Dedifferentiated amniotic fluid mesenchymal stem cell (primary cell): ENCODE measurements at regions not wholly inside any gene's neighbourhood (a gene's known extent, or its start where the extent isn't known, plus 50 kb on each side); places are given as distances from the start of the nearest gene placed in this dataset.
"Not testable (repeated sequence)": the region's sequence is repeated elsewhere in the genome, so short reads cannot be mapped to it uniquely, and the experiment has no call there.

Source experiments
- DNase-seq: peaks from one replicate; pipeline ENCODE4 v3.0.0-alpha.2; 2016; ENCODE audit errors: extremely low spot score

DNA sequence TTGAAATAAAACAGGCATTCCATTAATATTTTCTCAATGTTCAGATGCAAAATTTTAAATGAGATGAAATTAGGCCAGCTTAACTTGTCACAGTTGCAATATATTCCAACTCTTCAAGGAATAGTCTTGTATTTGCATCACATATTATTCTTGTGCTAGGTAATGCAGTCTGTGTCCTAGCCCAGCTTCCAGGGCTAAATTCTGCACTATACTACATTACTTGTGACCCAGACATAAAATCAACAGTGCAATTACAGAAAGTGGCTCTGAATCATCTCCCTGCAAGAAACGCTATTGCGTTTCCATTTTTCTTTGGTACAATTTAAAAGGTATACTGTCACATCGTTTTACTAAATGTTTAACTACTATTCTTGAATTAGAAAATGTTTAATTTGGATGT is 399.2 kb downstream of the TENT5A start:
- no peak for DNase-seq

DNA sequence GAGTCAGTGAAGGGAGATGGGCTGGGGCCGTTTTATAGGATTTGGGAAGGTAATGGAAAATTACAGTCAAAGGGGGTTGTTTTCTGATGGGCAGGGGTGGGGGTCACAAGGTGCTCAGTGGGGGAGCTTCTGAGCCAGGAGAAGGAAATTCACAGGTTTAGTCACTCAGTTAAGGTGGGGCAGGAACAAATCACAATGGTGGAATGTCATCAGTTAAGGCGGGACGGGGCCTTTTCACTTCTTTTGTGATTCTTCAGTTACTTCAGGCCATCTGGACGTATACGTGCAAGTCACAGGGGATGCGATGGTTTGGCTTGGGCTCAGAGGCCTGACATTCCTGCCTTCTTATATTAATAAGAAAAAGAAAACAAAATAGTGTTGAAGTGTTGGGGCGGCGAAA is 408.5 kb downstream of the TENT5A start:
- DNase-seq = not testable (repeated sequence)

DNA sequence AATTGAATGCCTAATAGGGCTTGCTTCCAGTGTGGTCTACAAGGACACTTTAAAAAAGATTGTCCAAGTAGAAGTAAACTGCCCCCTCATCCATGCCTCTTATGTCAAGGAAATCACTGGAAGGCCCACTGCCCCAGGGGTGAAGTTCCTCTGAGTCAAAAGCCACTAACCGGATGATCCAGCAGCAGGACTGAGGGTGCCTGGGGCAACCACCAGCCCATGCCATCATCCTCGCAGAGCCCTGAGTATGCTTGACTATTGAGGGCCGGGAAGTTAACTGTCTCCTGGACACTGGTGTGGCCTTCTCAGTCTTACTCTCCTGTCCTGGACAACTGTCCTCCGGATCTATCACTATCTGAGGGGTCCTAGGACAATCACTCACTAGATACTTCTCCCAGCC is 411.5 kb downstream of the TENT5A start:
- DNase-seq = no peak

DNA sequence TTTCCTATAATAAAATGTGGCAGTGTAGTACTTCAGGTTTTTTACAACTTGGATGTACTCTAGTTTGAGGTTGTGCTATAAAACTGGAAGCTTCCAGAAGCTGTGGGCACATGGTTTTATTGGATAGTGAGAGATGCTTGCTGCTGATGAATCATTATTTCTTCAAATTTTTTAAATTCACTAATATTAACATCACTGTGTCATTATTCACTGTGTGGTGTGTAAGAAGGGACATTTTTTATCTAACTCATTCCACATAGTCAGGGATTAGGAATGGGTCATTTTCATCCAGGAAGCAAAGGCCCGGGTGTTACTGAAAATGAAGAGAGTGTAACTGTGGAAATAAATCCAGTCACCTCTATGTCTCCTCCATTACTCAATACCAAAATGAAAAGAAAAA is 421.0 kb downstream of the TENT5A start:
- no peak for DNase-seq

DNA sequence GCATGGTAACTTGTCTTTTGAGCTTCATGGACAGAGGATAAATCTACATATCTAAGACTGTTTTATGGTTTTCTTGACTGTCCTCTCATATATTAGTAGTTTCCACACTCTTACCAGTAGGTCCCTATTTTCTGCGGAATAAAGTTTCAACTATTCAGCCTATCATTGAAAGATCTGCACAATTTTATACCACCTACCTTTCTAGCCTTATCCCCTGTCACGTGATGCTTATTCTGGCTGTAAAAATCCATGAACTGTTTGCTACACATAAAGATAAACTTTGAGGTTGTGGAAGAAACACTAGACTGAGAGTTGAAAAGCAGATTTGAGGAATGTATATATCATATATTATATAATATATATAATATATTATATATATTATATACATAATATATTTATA is 423.8 kb downstream of the TENT5A start:
- DNase-seq = no peak

DNA sequence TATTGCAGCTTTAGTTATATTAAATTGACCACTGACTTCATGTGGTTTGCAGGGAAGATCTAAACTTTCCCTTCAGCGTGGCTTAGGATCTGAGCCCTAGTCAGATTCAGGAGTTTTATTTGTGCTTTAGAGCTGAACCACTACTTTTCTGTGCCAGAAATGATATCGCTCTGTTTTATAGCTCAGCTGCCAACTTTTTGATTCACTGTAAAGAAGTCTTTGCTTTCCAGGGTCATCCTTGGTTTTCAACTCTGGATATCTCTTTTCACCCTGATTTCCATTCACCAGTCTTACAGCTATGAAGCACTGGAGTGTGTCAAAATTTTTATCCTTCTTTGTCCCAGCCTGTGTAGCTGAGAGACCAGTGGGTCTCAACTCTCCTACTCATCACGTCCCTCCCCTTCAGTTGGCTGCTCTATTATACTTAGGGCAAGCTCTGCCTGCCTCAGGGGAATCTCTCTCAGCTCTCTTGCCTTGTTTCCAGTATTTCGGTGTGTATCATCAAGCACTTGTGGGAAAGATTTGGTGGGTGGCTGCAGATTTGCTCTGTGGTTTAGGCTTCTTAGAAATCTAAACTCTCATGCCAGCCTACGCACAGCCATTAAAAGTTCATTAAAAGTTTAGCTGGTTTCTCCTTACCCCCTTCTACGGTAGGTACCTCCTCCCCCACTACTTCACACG is 425.5 kb downstream of the TENT5A start:
- peak; percentile 30 for DNase-seq

DNA sequence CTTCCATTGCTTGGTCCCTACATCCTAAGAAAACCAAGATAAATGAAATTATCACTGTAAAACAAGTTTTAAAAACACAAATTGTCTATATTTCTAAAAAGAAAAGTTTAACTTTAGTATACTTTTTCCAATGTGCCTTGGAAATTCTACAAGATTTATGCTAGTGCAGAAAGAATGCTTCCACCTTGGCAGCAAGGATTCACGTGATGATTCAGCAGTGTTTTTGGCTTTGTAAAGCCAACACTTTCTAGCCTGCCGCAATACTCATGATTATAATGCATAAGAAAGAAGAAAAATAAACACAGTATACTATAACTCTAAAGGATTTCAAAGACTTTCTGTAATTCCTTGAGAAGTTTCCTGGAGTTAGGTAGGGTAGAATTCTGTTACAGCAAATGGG is 442.7 kb downstream of the TENT5A start:
- DNase-seq = no peak

DNA sequence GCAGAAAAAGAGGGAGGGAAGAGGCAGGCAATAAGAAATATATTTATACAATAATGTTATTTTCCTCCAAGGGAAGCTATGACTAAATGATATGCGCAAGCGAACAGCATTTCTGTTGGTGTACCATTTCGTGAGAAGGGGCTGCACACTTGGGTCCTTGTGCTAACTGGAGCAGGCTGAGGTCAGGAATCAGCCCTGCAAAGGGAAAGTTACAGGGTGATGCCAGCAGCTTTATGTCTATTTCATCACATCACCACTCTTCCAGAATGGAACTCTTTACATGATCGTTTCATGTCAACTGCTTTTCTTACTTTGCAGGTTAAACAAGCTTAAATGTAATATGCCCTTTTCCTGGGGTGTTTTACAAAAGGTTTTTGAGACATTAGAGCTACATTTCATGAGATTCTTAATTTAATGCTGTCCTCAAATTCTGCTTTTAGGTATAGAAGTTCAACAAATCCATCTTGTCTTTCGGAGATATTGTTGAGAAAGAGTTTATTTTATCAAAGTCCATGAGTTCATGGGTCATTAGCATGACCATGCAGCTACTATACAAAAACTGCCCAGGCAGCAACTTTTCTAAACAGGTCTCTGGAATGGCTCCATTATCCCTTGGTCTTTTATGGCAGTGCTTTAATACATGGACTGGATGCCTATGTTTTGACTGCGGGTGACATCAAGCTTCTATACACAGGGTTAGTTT is 443.8 kb downstream of the TENT5A start:
- DNase-seq = no peak

DNA sequence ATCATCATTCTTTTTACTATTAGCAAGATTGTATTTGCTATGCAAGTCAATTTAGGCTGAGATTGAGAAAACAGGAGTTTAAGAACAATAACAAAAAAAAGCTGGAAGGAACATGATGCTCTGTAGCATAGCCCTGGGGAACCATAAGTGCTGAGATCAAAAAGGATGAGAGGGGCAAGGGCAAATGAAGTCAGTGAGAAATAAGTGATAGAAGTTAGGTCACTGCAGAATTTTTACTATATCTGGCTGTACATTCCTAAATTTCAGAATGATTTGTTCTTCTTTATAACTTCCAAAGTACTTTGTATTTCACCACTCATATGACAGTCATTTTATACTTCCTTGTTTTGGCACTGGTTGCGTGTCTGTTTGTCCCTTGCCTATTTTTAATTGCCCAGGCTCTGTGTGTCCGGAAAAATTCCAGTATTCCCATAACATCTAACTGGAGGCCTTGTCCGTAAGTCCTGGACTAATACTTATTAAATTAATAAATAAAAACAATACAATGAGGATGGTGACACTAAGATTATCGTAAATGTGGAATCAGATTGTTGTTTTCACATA is 444.7 kb downstream of the TENT5A start:
- no peak for DNase-seq

DNA sequence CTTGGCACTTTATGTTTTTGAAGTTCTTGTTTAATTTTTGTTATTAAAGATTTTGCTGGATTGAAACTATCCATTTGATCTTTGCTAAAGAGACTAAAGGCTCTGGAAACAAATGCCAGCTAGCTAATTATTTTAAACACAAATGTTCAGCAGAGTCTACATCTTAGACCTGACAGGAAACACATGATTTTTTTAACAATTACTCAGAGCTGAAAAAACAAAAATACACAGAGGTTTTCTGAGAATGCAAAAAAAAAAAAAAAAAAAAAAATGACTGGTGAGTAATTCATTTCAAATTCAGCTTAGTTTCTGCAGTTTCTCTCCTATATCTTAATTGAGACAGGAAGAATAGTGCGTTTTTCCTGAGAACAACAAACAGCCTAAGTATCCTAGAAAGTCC is 448.0 kb downstream of the TENT5A start:
- no peak for DNase-seq

DNA sequence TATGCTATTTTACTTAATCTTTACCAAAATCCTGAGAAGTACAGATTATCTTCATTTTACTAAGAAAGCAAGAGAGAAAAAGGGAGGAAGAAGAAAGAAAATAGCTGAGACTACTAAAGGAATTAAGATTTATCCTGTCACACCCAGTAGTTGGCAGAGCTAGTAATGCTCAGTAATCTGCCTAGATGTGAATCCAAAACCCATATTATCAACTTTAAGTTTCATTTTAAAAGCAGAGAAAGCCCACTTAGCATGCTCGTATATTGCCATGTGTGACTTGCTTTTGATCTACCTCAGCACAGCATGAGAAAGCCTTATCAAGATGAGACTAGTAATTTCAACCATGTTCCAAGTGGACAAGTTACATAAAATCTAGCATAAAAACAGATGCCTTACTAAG is 451.5 kb downstream of the TENT5A start:
- DNase-seq = no peak

DNA sequence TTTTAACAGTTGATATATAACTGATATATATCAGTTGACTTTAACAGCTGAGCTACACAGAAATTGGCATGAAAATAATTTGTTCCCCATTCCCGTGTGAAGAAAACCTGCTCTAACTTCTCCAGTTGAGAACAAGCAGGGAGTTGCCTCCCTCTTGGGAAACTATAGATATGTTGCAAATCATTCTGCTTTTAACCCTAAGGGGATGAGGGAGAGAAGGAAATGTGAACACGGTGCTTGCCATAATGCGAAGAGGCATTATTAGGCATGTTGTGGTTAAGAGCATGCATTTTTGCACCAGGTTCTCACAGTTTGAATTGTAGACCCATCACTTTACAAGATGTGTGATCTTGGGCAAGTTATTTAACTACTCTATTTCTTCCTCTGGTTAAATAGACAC is 453.7 kb downstream of the TENT5A start:
- DNase-seq = no peak

DNA sequence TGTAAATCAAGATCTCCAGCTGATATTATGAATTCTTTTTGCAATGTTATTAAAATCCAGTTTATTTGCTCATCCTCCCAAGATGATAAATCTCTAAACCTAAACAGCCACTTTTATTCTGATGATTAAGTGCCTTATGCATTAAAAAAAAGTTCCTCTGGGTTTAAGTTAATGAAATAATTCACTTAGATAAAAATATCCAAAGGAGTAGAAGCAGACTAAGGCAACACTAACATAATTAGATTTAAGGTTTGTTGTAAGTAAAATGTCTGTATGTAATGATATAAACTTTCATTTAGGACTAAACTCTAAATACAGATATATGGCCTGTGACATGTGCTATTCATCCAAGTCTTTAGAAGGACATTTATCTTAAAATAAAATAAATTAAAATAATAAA is 457.2 kb downstream of the TENT5A start:
- no peak for DNase-seq

DNA sequence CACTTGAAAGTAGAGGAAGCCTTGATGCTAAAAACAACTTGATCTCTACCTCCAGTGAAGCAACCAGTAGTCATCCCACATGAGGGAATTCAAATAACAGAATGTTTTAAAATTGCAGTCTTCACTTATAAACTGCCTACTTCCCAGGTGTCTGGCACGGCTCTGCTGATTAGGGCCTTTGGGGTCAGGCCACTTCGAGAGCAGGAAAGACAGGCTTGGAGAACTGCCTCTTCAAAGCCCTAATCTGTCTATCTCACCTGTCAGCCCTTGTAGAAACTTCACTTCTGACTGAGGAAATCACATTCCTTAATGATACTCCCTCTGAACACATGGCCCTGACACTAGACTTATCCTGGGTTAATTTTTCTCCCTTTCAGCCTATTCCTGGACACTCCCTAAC is 458.6 kb downstream of the TENT5A start:
- DNase-seq = no peak

DNA sequence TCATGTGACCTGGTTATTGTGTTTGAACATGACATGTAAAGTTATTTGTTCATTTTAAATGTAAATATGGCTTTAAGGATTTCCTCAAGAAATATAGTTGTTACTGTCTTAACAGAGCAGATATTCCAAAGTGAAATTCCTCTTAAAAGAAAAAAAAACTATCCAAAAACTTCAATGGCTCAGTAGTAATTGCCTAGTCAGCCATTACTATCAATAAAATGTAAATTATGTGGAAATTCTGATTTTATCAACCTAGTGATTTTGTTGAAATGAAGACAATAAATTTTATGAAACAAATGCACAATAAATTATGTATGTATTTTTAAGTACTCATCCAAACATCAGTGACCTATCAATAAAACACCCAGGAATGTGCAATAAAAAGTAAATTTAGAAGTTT is 463.3 kb downstream of the TENT5A start:
- no peak for DNase-seq

DNA sequence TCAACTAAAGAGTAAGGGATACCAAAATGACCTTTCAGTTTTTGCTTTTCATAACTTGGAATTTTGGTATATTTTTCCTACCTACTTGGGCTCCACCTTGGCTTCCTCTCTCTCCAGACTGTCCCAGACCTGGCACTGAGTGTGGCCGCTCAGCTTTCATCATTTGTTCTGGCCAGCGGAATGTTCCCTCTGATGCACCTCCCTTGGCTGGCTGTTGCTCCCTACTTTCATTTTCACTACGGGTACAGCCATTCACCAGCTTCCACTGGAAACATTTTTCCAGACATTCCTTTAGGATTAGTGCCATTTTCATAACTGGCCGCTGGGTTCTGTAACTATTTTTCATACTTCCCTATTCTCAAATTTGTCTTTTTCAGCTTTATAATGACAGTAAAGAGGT is 487.4 kb downstream of the TENT5A start:
- DNase-seq = peak; percentile 85

DNA sequence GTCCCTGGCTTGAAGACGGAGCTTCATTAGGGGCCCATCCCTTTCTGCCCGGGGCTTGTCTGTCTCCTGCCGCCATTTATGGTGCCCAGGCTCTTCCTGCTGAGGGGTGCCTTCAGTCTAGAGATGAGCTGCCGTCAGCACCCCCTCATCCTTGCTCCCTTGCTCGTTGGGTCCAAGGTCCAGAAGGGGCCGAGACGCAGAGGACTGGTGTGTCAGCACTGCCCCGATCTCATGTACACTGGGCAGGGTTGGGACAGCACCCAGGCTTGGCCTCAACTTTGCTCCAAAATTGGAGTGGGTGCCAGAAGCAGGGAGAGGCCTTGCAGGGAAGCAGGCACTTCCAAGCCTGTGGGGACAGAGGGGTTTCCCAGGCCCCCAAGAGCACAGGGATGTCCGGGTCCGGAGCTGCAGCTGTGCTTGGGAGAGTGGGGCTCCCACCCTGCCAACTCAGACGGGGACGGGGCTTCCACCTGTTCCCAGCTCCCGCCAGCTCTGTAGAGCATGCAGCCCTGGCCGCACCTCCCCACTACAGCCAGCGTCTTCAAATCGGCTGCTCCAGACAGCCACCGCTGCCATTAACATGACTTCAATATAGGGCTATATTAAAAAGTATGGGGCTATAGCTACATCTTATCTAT is 488.8 kb downstream of the TENT5A start:
- DNase-seq = no peak

DNA sequence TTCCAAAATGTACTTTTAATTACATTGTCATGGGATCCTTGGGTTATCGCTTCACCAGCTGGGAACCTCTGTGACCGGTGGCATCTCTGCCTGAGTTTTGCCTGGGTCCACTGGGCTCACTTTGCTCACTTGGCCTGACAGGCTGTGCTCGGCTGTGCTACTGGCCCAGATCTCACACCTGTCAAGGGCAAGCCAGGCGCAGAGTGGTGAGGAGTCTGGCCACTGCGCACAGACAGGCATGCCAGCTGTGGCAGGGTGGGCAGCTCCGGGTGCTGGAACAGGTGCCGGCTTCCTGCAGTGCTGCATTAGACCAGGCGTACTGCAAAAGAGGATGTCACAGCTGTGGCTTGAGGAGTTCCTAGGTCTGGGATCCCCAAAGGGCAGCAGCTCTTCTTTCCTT is 489.8 kb downstream of the TENT5A start:
- no peak for DNase-seq

DNA sequence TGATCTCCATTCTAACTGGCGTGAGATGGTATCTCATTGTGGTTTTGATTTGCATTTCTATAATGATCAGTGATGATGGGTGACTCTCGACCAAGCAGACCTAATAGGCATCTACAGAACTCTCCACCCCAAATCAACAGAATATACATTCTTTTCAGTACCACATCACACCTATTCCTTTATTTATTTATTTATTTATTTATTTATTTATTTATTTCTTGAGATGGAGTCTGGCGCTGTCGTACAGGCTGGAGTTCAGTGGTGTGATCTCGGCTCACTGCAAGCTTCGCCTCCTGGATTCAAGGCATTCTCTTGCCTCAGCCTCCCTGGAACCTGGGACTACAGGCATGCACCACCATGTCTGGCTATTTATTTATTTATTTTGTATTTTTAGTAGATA is 496.3 kb downstream of the TENT5A start:
- DNase-seq = not testable (repeated sequence)

DNA sequence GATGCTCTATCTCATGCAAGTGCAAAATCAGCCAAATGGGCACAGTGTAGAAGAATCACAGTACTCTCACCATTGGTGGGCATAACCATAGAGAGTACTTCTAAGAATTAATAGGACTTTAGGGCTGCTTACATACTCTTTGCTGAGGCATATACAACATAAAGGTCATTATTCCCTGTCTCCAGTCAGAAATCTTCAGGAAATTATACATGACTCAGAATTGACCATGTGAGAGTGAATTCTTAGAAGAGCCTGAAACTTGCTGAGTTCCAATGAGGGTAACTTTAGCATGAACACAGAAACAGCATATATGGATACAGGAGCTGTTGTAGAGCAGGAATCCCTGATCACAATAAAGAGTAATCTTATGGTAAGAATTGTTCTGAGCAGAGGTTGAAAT is 498.7 kb downstream of the TENT5A start:
- DNase-seq = no peak

DNA sequence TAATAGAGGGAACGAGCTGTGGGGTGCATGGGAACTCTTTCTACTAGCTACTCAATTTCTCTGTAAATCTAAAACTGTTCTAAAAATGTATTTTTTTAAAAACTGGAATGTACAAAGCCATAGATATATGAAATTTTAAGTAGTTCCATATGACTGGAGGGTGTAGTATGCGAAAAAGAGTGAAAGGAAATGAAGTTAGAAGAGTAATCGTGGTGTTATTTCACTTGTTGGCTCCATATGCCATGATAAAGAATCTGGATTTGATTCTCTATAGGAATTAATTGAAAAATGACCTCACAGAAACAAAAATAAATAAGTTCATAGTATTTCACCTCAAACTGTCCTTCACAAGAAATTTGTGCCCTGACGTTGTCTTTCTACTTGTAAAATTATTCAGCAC is 500.2 kb downstream of the TENT5A start:
- DNase-seq = no peak

DNA sequence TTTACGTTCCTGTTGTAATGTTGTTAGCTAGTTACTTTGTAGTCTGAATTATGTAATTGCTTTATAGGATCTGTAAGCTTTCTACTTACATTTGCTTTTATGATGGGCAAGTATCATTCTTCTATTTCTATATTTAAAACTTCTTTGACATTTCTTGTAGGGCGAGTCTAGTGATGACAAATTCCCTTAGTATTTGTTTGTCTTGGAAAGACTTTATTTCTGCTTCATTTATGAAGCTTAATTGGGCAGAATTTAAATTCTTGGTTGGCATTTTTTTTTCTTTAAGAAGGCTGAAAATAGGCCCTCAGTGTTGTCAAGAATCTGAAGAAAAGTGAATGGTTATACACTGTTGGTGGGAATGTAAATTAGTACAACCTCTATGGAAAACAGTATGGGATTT is 506.3 kb downstream of the TENT5A start:
- no peak for DNase-seq

DNA sequence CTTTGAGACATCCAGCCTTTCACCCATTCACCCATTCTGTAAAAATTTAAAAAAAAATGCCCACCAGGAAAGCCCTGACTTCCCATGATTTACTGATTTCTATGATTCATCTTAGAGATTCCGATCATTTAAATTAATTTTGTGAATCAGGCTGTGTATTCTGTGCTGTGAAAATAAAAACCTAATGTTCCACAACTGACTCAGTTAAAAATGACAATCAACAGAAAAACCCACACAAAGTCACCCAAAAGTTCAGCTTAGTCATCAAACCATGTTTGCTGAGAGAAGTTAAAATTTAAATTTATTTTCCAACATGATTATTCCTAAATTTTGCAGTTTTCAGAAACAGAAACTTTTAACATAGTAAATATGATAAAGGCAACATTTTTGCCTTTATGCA is 509.9 kb downstream of the TENT5A start:
- no peak for DNase-seq
